ENCODE measurements at regions not wholly inside any gene's neighbourhood (a gene's known extent, or its start where the extent isn't known, plus 50 kb on each side); places are given as distances from the start of the nearest gene placed in this dataset.

GRCh38 chr4:177574446-177574845 lies 132.2 kb upstream of the AGA start:
- DNase-seq = no peak

GRCh38 chr4:177579649-177580048 lies 137.4 kb upstream of the AGA start:
- no peak for DNase-seq

GRCh38 chr4:177582992-177583391 lies 140.8 kb upstream of the AGA start:
- no peak for DNase-seq

- no peak for DNase-seq
Observed at GRCh38 chr4:177587989-177588388, 145.8 kb upstream of the AGA start.

GRCh38 chr4:177595386-177595785 lies 153.1 kb upstream of the AGA start:
- DNase-seq = no peak

GRCh38 chr4:177596035-177596434 lies 153.8 kb upstream of the AGA start:
- DNase-seq = no peak

- DNase-seq = no peak
Observed at GRCh38 chr4:177596991-177597390, 154.8 kb upstream of the AGA start.

GRCh38 chr4:177605252-177605651 lies 163.0 kb upstream of the AGA start:
- DNase-seq = no peak

- DNase-seq = no peak
Observed at GRCh38 chr4:177607111-177607573, 164.9 kb upstream of the AGA start.

- no peak for DNase-seq
Observed at GRCh38 chr4:177611974-177612664, 169.9 kb upstream of the AGA start.

- DNase-seq = no peak
Observed at GRCh38 chr4:177612684-177613083, 170.4 kb upstream of the AGA start.

- DNase-seq = no peak
Observed at GRCh38 chr4:177632481-177632880, 190.2 kb upstream of the AGA start.

GRCh38 chr4:177638871-177639270 lies 196.6 kb upstream of the AGA start:
- DNase-seq = no peak

GRCh38 chr4:177640864-177641263 lies 198.6 kb upstream of the AGA start:
- no peak for DNase-seq

- no peak for DNase-seq
Observed at GRCh38 chr4:177660223-177660622, 218.0 kb upstream of the AGA start.

- DNase-seq = no peak
Observed at GRCh38 chr4:177667687-177668086, 225.4 kb upstream of the AGA start.

GRCh38 chr4:177671387-177671786 lies 229.2 kb upstream of the AGA start:
- DNase-seq = no peak

GRCh38 chr4:177671845-177672244 lies 229.6 kb upstream of the AGA start:
- DNase-seq = no peak

- DNase-seq = no peak
Observed at GRCh38 chr4:177673985-177674489, 231.8 kb upstream of the AGA start.

- DNase-seq = no peak
Observed at GRCh38 chr4:177680308-177680707, 238.1 kb upstream of the AGA start.

GRCh38 chr4:177681902-177682301 lies 239.7 kb upstream of the AGA start:
- DNase-seq = no peak

- DNase-seq = no peak
Observed at GRCh38 chr4:177687117-177687516, 244.9 kb upstream of the AGA start.

- DNase-seq = no peak
Observed at GRCh38 chr4:177692907-177693306, 250.7 kb upstream of the AGA start.

GRCh38 chr4:177696438-177696966 lies 254.3 kb upstream of the AGA start:
- DNase-seq = no peak
